ENCODE measurements at regions not wholly inside any gene's neighbourhood (a gene's known extent, or its start where the extent isn't known, plus 50 kb on each side); places are given as distances from the start of the nearest gene placed in this dataset.

GRCh38 chr3:89974903-89975519 is 867.6 kb downstream of the EPHA3 start:
- Mint-ChIP-seq H3K9me3 (ENCODE audit: insufficient read depth) (peaks cover 3% of the 10 kb centered on the region), H3K4me1 (no peaks in the 10 kb centered on the region), H3K27me3 (no peaks in the 10 kb centered on the region), H3K4me3 (no peak overlapping the region), H3K27ac (no peak overlapping the region)
- no peak overlapping the region for H2AFZ ChIP-seq (ENCODE audit: insufficient read depth, low read depth, low read length, poor library complexity, severe bottlenecking)
- ATAC-seq (ENCODE audit: low read depth) (no peak), DNase-seq (no peak)
- intact Hi-C loops (cut with micrococcal nuclease), result no loop called here
- H4K20me1 ChIP-seq (ENCODE audit: control insufficient read depth, insufficient read depth, low read length, poor library complexity, severe bottlenecking), result no peaks in the 10 kb centered on the region
- H3K9ac ChIP-seq (ENCODE audit: low read length), result no peak overlapping the region
- no peaks in the 10 kb centered on the region for H3K79me2 ChIP-seq (ENCODE audit: control insufficient read depth, insufficient read depth, low read length)
- H3K27me3 ChIP-seq (replicated peaks in 1 of 4; ENCODE audit: control extremely low read depth in 1 of 4, control insufficient read depth in 3 of 4, insufficient read depth in 4 of 4, low read length in 3 of 4), result no peaks in the 10 kb centered on the region
- H3K4me3 ChIP-seq (ENCODE audit: control extremely low read depth in 1 of 5, extremely low read depth in 1 of 5, insufficient read depth in 1 of 5, low read depth in 2 of 5, low read length in 4 of 5), result no peak overlapping the region
- no peaks in the 10 kb centered on the region for H3K36me3 ChIP-seq (replicated peaks in 1 of 2; ENCODE audit: control extremely low read depth in 1 of 2, control insufficient read depth in 1 of 2, extremely low read depth in 1 of 2, insufficient read depth in 2 of 2, low read length in 1 of 2)
- 88% methylated on average over 1 of the region's 5 CpGs for WGBS (ENCODE audit: insufficient coverage)
- H3K9me3 ChIP-seq (ENCODE audit: control extremely low read depth in 1 of 3, control insufficient read depth in 2 of 3, insufficient read depth in 1 of 3, low read length in 2 of 3), result peaks cover 0 to 1% (median 0%) of the 10 kb centered on the region in 3 donors
- ChIA-PET CTCF (no interaction called here), POLR2A (no interaction called here)
- H3K4me2 ChIP-seq (replicated peaks; ENCODE audit: low read depth, low read length, poor library complexity, severe bottlenecking), result no peak overlapping the region
- TF ChIP-seq CTCF (IDR thresholded peaks at IDR 0.05) (no peak), EZH2 (IDR thresholded peaks at IDR 0.05; ENCODE audit: borderline replicate concordance, insufficient read depth, low read depth, low read length, poor library complexity, severe bottlenecking) (no peak)
- no peak overlapping the region for H3K27ac ChIP-seq (ENCODE audit: low read length in 2 of 2)
- H3K4me1 ChIP-seq (ENCODE audit: control insufficient read depth in 2 of 2, insufficient read depth in 2 of 2, low read length in 2 of 2), result no peaks in the 10 kb centered on the region

- intact Hi-C loops (cut with micrococcal nuclease), result no loop called here
- no peak overlapping the region for H3K4me3 Mint-ChIP-seq
- Histone ChIP-seq H2AFZ (ENCODE audit: insufficient read depth, low read depth, low read length, poor library complexity, severe bottlenecking) (no peak overlapping the region), H4K20me1 (ENCODE audit: control insufficient read depth, insufficient read depth, low read length, poor library complexity, severe bottlenecking) (no peaks in the 10 kb centered on the region), H3K27ac (ENCODE audit: low read length in 2 of 2) (no peak overlapping the region), H3K79me2 (ENCODE audit: control insufficient read depth, insufficient read depth, low read length) (no peaks in the 10 kb centered on the region), H3K9ac (ENCODE audit: low read length) (no peak overlapping the region), H3K36me3 (replicated peaks in 1 of 2; ENCODE audit: control extremely low read depth in 1 of 2, control insufficient read depth in 1 of 2, extremely low read depth in 1 of 2, insufficient read depth in 2 of 2, low read length in 1 of 2) (no peaks in the 10 kb centered on the region), H3K9me3 (ENCODE audit: control extremely low read depth in 1 of 3, control insufficient read depth in 2 of 3, insufficient read depth in 1 of 3, low read length in 2 of 3) (no peaks in the 10 kb centered on the region), H3K4me3 (ENCODE audit: control extremely low read depth in 1 of 5, extremely low read depth in 1 of 5, insufficient read depth in 1 of 5, low read depth in 2 of 5, low read length in 4 of 5) (no peak overlapping the region), H3K4me2 (replicated peaks; ENCODE audit: low read depth, low read length, poor library complexity, severe bottlenecking) (no peak overlapping the region), H3K27me3 (replicated peaks in 1 of 4; ENCODE audit: control extremely low read depth in 1 of 4, control insufficient read depth in 3 of 4, insufficient read depth in 4 of 4, low read length in 3 of 4) (no peaks in the 10 kb centered on the region), H3K4me1 (ENCODE audit: control insufficient read depth in 2 of 2, insufficient read depth in 2 of 2, low read length in 2 of 2) (no peaks in the 10 kb centered on the region)
- DNase-seq, result no peak
- WGBS (ENCODE audit: insufficient coverage), result no CpG with 5 or more reads among the region's 2 CpGs
- POLR2A ChIA-PET, result no interaction called here
- no peak for TF ChIP-seq EZH2 (IDR thresholded peaks at IDR 0.05; ENCODE audit: borderline replicate concordance, insufficient read depth, low read depth, low read length, poor library complexity, severe bottlenecking)
- no peak for TF ChIP-seq CTCF (IDR thresholded peaks at IDR 0.05)
- no peak overlapping the region for H3K27ac Mint-ChIP-seq
- CTCF ChIA-PET, result no interaction called here
- ATAC-seq (ENCODE audit: low read depth), result no peak
- H3K4me1 Mint-ChIP-seq, result no peaks in the 10 kb centered on the region
- H3K9me3 Mint-ChIP-seq (ENCODE audit: insufficient read depth), result peaks cover 5% of the 10 kb centered on the region
- H3K27me3 Mint-ChIP-seq, result no peaks in the 10 kb centered on the region
These were observed 876.0 kb downstream of the EPHA3 start for GRCh38 chr3:89983449-89983848.
